ENCODE measurements at regions not wholly inside any gene's neighbourhood (a gene's known extent, or its start where the extent isn't known, plus 50 kb on each side); places are given as distances from the start of the nearest gene placed in this dataset.

DNA sequence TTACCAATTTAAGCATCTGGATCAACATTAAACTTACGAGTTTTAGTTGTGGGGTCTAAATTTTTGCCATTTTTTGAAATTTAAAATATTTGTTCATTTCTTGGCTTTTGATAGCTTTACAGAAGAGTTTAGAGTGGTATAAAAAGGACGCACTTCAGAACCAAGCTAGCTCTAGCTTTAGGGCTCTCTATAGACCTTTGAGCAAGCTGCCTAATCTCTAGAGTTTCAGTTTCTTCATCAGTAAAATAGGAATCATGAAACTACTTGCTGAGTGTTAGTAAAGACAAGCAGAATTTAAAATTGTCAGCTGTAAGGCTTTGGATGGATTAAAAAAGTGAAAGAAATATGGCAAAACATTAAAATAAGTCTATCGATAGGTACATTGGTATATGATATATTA is 266.5 kb downstream of the IPMK start:
- TF ChIP-seq, protein P1, sequence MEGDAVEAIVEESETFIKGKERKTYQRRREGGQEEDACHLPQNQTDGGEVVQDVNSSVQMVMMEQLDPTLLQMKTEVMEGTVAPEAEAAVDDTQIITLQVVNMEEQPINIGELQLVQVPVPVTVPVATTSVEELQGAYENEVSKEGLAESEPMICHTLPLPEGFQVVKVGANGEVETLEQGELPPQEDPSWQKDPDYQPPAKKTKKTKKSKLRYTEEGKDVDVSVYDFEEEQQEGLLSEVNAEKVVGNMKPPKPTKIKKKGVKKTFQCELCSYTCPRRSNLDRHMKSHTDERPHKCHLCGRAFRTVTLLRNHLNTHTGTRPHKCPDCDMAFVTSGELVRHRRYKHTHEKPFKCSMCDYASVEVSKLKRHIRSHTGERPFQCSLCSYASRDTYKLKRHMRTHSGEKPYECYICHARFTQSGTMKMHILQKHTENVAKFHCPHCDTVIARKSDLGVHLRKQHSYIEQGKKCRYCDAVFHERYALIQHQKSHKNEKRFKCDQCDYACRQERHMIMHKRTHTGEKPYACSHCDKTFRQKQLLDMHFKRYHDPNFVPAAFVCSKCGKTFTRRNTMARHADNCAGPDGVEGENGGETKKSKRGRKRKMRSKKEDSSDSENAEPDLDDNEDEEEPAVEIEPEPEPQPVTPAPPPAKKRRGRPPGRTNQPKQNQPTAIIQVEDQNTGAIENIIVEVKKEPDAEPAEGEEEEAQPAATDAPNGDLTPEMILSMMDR (IDR thresholded peaks at IDR 0.05) = no peak
- no peak for TF ChIP-seq ZFX (IDR thresholded peaks at IDR 0.05; ENCODE audit: borderline replicate concordance)

Data from 22Rv1 (cell line).